ENCODE measurements at regions not wholly inside any gene's neighbourhood (a gene's known extent, or its start where the extent isn't known, plus 50 kb on each side); places are given as distances from the start of the nearest gene placed in this dataset.

DNA sequence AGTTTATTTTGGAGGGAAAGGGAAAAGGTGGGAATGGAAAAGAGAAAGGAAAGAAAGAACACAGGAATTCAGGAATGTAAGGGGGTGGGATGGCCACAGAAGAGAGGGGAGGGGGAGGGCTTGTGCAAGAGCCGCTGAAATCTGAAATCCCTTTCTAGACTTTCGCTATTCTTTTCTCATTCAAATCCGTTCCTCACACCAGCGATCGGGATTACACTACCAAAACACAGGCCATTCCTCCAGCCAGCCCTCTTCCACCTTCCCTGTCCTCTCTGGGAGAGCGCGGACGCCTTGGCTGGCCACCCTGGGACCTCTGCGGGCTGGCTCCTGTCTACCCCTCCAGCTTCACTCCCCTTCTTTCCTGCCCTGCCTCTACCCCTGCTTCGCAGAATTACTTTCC lies 102.3 kb downstream of the CDCA7 start (continued):
- TF ChIP-seq, protein P1, sequence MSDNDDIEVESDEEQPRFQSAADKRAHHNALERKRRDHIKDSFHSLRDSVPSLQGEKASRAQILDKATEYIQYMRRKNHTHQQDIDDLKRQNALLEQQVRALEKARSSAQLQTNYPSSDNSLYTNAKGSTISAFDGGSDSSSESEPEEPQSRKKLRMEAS (IDR thresholded peaks at IDR 0.05) = no peak
- no peak for TF ChIP-seq ZFP36 (IDR thresholded peaks at IDR 0.05; ENCODE audit: borderline replicate concordance, partially characterized antibody)
- TF ChIP-seq ZSCAN20 (CRISPR knock-in tag; IDR thresholded peaks at IDR 0.05) = no peak
- no peak for TF ChIP-seq JUN (IDR thresholded peaks at IDR 0.05)
- no peak for TF ChIP-seq SREBF2 (IDR thresholded peaks at IDR 0.05)
- TF ChIP-seq HEYL (CRISPR knock-in tag; IDR thresholded peaks at IDR 0.05) = no peak
- no peak for TF ChIP-seq CBX2 (IDR thresholded peaks at IDR 0.05; ENCODE audit: borderline replicate concordance, low read depth)
- no peak for TF ChIP-seq MYC (IDR thresholded peaks at IDR 0.05; ENCODE audit: borderline replicate concordance, low read length)
- TF ChIP-seq POLR2A (IDR thresholded peaks at IDR 0.05; ENCODE audit: low read length) = no peak
- no peak for TF ChIP-seq ESRRA (IDR thresholded peaks at IDR 0.05; ENCODE audit: borderline replicate concordance, low read length)

DNA sequence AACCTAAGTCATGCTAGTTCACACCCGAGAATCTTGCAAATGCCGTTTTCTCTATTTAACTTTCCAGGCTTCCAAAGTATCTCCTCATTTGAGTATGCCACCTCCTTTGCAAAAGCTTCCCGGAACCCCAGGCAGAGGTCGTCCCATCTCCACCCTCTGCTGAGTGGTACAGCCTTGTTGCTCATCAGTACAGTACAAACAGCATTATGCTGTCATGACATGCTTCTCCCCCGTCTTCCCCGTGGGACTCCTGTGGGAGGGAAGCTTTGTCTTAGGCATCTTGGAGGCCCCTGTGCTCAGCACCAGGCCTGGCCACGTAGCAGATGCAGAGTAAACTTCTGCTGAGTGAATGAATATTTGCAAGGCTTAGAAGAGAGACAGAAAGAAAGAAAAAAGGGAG lies 102.7 kb downstream of the CDCA7 start:
- no peaks in the 10 kb centered on the region for H3K9me3 ChIP-seq
- ChIA-PET CTCF (interaction anchor here (0.9 to 1.2 kb wide), 2 partner anchors 8 to 47 kb away, joined by 4 to 5 read pairs; no protein-coding TSS in a partner anchor), POLR2A (no interaction called here)
- no peak for DNase-seq (ENCODE audit: low read depth in 1 of 2, low spot score in 1 of 2)
- no peak for ATAC-seq
- H3K27ac ChIP-seq = no peak overlapping the region
- no peak overlapping the region for H3K4me2 ChIP-seq
- TF ChIP-seq RARB (CRISPR knock-in tag; IDR thresholded peaks at IDR 0.05) = no peak
- no peak for TF ChIP-seq FOXS1 (CRISPR knock-in tag; IDR thresholded peaks at IDR 0.05)
- TF ChIP-seq, protein P2, sequence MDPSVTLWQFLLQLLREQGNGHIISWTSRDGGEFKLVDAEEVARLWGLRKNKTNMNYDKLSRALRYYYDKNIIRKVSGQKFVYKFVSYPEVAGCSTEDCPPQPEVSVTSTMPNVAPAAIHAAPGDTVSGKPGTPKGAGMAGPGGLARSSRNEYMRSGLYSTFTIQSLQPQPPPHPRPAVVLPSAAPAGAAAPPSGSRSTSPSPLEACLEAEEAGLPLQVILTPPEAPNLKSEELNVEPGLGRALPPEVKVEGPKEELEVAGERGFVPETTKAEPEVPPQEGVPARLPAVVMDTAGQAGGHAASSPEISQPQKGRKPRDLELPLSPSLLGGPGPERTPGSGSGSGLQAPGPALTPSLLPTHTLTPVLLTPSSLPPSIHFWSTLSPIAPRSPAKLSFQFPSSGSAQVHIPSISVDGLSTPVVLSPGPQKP (IDR thresholded peaks at IDR 0.05; ENCODE audit: low read depth, low read length) = no peak
- TF ChIP-seq HOXA7 (CRISPR knock-in tag; IDR thresholded peaks at IDR 0.05) = no peak
- TF ChIP-seq, protein P3, sequence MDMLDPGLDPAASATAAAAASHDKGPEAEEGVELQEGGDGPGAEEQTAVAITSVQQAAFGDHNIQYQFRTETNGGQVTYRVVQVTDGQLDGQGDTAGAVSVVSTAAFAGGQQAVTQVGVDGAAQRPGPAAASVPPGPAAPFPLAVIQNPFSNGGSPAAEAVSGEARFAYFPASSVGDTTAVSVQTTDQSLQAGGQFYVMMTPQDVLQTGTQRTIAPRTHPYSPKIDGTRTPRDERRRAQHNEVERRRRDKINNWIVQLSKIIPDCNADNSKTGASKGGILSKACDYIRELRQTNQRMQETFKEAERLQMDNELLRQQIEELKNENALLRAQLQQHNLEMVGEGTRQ (IDR thresholded peaks at IDR 0.05) = no peak
- H3K4me3 ChIP-seq = no peak overlapping the region
- no peaks in the 10 kb centered on the region for H3K4me1 ChIP-seq
- WGBS (ENCODE audit: missing lambda C conversion rate) = 72% methylated on average over 7 of the region's 7 CpGs
- no peak for FAIRE-seq

DNA sequence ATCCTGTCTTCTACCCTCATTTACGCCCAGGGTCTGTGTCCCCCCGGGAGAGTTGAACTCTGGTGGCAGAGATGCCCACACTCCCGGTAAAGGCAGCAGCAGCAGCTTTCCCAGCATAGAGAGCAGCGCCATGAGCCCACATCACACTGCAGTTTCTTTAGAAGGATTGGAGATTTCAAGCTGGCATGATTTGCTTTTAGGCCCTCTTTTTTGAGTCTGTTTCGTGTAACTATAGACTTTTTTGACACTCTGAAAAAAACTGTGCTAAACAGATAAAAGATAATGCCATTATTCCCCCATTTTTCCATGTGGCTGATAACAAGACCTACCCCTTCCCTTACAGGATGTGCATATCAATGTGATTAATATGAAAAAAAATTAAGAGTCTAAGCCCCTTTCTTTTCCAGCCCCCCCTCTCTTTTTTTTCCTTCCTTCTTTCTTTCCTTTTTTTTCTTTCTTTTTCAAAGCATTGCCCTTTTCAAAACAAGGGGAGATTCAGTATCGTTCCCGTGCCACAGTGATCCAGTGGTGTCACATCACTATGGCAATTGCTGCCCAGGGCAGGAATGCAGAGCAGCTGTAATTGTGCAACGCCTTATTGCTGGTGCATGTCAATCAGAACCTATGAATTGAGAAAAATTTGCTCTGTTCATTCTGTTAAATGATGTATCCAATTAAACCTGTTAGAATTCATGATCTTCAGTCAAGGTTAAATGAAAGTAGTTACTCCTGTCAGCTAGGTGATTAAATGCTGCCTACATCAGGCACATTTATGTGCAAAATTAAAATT lies 104.5 kb downstream of the CDCA7 start:
- FAIRE-seq (no peak), DNase-seq (ENCODE audit: low read depth in 1 of 2, low spot score in 1 of 2) (no peak), ATAC-seq (no peak)
- H3K27ac ChIP-seq = no peak overlapping the region
- TF ChIP-seq BHLHE40 (IDR thresholded peaks at IDR 0.05; ENCODE audit: low read depth, low read length) (no peak), SMC3 (IDR thresholded peaks at IDR 0.05) (no peak), HEYL (CRISPR knock-in tag; IDR thresholded peaks at IDR 0.05) (no peak), HDAC2 (IDR thresholded peaks at IDR 0.05) (no peak), HOXA7 (CRISPR knock-in tag; IDR thresholded peaks at IDR 0.05) (no peak), CBX2 (IDR thresholded peaks at IDR 0.05; ENCODE audit: borderline replicate concordance, low read depth) (no peak)
- TF ChIP-seq, protein P4, sequence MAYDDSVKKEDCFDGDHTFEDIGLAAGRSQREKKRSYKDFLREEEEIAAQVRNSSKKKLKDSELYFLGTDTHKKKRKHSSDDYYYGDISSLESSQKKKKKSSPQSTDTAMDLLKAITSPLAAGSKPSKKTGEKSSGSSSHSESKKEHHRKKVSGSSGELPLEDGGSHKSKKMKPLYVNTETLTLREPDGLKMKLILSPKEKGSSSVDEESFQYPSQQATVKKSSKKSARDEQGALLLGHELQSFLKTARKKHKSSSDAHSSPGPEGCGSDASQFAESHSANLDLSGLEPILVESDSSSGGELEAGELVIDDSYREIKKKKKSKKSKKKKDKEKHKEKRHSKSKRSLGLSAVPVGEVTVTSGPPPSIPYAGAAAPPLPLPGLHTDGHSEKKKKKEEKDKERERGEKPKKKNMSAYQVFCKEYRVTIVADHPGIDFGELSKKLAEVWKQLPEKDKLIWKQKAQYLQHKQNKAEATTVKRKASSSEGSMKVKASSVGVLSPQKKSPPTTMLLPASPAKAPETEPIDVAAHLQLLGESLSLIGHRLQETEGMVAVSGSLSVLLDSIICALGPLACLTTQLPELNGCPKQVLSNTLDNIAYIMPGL (CRISPR knock-in tag; IDR thresholded peaks at IDR 0.05; ENCODE audit: borderline replicate concordance) = no peak
- TF ChIP-seq, protein P5, sequence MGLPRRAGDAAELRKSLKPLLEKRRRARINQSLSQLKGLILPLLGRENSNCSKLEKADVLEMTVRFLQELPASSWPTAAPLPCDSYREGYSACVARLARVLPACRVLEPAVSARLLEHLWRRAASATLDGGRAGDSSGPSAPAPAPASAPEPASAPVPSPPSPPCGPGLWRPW (IDR thresholded peaks at IDR 0.05) = no peak
- no peaks in the 10 kb centered on the region for H3K9me3 ChIP-seq
- H3K4me3 ChIP-seq = no peak overlapping the region
- CTCF ChIA-PET = interaction anchor here (1.6 kb wide), 1 partner anchor 10 kb away, joined by 10 read pairs; no protein-coding TSS in a partner anchor
- no peak overlapping the region for H3K4me2 ChIP-seq
- POLR2A ChIA-PET = no interaction called here
- WGBS (ENCODE audit: missing lambda C conversion rate) = 87% methylated on average over 8 of the region's 8 CpGs
- H3K4me1 ChIP-seq = no peaks in the 10 kb centered on the region

Data from A549 (cell line).